ENCODE measurements at regions not wholly inside any gene's neighbourhood (a gene's known extent, or its start where the extent isn't known, plus 50 kb on each side); places are given as distances from the start of the nearest gene placed in this dataset.

- Mint-ChIP-seq H3K4me3 (no peak overlapping the region), H3K36me3 (ENCODE audit: low read depth) (no peaks in the 10 kb centered on the region)
These were observed 590.2 kb upstream of the LRRC4C start for GRCh38 chr11:42049650-42050049.

GRCh38 chr11:42054351-42054900 lies 595.0 kb upstream of the LRRC4C start:
- Histone ChIP-seq H3K9ac (ENCODE audit: extremely low read depth, low read length, poor library complexity, severe bottlenecking) (no peak overlapping the region), H3K4me1 (ENCODE audit: control insufficient read depth, insufficient read depth, low read length) (peaks cover 3% of the 10 kb centered on the region), H3K27ac (ENCODE audit: low read depth, low read length) (no peak overlapping the region), H3K36me3 (ENCODE audit: control insufficient read depth, insufficient read depth, low read length) (no peaks in the 10 kb centered on the region), H3K9me3 (ENCODE audit: control insufficient read depth, low read length) (no peaks in the 10 kb centered on the region), H3K27me3 (ENCODE audit: control insufficient read depth, insufficient read depth, low read length, poor library complexity, severe bottlenecking) (no peaks in the 10 kb centered on the region), H3K4me3 (ENCODE audit: low read length) (no peak overlapping the region)
- 81 to 83% methylated on average over 3 of the region's 3 CpGs for WGBS, 2 experiments (ENCODE audit: insufficient coverage in 1 of 2, insufficient read length in 1 of 2)
- DNase-seq = no peak
- TF ChIP-seq CTCF (conservative IDR thresholded peaks at IDR 0.05) = no peak
- Mint-ChIP-seq H3K36me3 (ENCODE audit: low read depth) (no peaks in the 10 kb centered on the region), H3K4me3 (no peak overlapping the region), H3K4me1 (peaks cover 4% of the 10 kb centered on the region), H3K27me3 (ENCODE audit: insufficient read depth) (peaks cover 3% of the 10 kb centered on the region), H3K9me3 (no peaks in the 10 kb centered on the region), H3K27ac (no peak overlapping the region)

More at GRCh38 chr11:42049650-42050049, 590.2 kb upstream of the LRRC4C start:
- Mint-ChIP-seq H3K4me1 (peaks cover 11% of the 10 kb centered on the region), H3K27ac (no peak overlapping the region), H3K9me3 (peaks cover under 1% of the 10 kb centered on the region), H3K27me3 (ENCODE audit: insufficient read depth) (no peaks in the 10 kb centered on the region)
- no peak for DNase-seq
- Histone ChIP-seq H3K4me1 (ENCODE audit: control insufficient read depth, insufficient read depth, low read length) (peaks cover 2% of the 10 kb centered on the region), H3K27me3 (ENCODE audit: control insufficient read depth, insufficient read depth, low read length, poor library complexity, severe bottlenecking) (no peaks in the 10 kb centered on the region), H3K27ac (ENCODE audit: low read depth, low read length) (no peak overlapping the region), H3K9me3 (ENCODE audit: control insufficient read depth, low read length) (no peaks in the 10 kb centered on the region), H3K9ac (ENCODE audit: extremely low read depth, low read length, poor library complexity, severe bottlenecking) (no peak overlapping the region), H3K36me3 (ENCODE audit: control insufficient read depth, insufficient read depth, low read length) (no peaks in the 10 kb centered on the region), H3K4me3 (ENCODE audit: low read length) (no peak overlapping the region)
- TF ChIP-seq CTCF (conservative IDR thresholded peaks at IDR 0.05) = no peak
- 94% methylated on average over 1 of the region's 1 CpG; no CpG with 5 or more reads in 1 of the 2 experiments for WGBS, 2 experiments (ENCODE audit: insufficient coverage in 1 of 2, insufficient read length in 1 of 2)

- TF ChIP-seq CTCF (conservative IDR thresholded peaks at IDR 0.05) = no peak
- Mint-ChIP-seq H3K27ac (no peak overlapping the region), H3K27me3 (ENCODE audit: insufficient read depth) (peaks cover 3% of the 10 kb centered on the region), H3K4me1 (peaks cover 4% of the 10 kb centered on the region), H3K36me3 (ENCODE audit: low read depth) (no peaks in the 10 kb centered on the region), H3K9me3 (no peaks in the 10 kb centered on the region), H3K4me3 (no peak overlapping the region)
- H3K27me3 ChIP-seq (ENCODE audit: control insufficient read depth, insufficient read depth, low read length, poor library complexity, severe bottlenecking) = no peaks in the 10 kb centered on the region
- H3K27ac ChIP-seq (ENCODE audit: low read depth, low read length) = no peak overlapping the region
- no peaks in the 10 kb centered on the region for H3K36me3 ChIP-seq (ENCODE audit: control insufficient read depth, insufficient read depth, low read length)
- H3K9ac ChIP-seq (ENCODE audit: extremely low read depth, low read length, poor library complexity, severe bottlenecking) = no peak overlapping the region
- H3K4me3 ChIP-seq (ENCODE audit: low read length) = no peak overlapping the region
- 93% methylated on average over 1 of the region's 1 CpG; no CpG with 5 or more reads in 1 of the 2 experiments for WGBS, 2 experiments (ENCODE audit: insufficient coverage in 1 of 2, insufficient read length in 1 of 2)
- H3K4me1 ChIP-seq (ENCODE audit: control insufficient read depth, insufficient read depth, low read length) = peaks cover 3% of the 10 kb centered on the region
- no peaks in the 10 kb centered on the region for H3K9me3 ChIP-seq (ENCODE audit: control insufficient read depth, low read length)
- DNase-seq = no peak
These were observed 596.2 kb upstream of the LRRC4C start for GRCh38 chr11:42055606-42056005.
